ENCODE measurements at regions not wholly inside any gene's neighbourhood (a gene's known extent, or its start where the extent isn't known, plus 50 kb on each side); places are given as distances from the start of the nearest gene placed in this dataset.

DNA sequence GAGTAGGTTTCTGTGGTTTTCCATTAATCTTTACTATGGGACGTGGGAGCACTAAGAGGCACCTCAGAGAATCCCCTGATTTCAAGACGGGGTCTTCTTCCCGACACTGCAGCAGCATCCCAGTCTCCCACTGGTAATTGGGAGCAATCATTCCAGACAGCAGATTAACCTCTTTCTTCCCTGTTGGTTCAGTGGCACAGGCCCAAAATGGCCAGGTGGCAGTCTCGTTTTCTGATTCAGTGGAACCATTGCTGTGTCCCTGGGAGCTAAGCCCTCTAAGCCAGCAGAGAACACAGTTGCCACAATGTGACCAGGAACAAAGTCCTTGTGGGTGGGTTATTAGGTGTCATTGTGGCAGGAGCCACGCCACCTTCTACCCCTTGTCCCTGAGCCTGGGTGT lies 342.1 kb downstream of the MATN1 start:
- TF ChIP-seq, protein P1, sequence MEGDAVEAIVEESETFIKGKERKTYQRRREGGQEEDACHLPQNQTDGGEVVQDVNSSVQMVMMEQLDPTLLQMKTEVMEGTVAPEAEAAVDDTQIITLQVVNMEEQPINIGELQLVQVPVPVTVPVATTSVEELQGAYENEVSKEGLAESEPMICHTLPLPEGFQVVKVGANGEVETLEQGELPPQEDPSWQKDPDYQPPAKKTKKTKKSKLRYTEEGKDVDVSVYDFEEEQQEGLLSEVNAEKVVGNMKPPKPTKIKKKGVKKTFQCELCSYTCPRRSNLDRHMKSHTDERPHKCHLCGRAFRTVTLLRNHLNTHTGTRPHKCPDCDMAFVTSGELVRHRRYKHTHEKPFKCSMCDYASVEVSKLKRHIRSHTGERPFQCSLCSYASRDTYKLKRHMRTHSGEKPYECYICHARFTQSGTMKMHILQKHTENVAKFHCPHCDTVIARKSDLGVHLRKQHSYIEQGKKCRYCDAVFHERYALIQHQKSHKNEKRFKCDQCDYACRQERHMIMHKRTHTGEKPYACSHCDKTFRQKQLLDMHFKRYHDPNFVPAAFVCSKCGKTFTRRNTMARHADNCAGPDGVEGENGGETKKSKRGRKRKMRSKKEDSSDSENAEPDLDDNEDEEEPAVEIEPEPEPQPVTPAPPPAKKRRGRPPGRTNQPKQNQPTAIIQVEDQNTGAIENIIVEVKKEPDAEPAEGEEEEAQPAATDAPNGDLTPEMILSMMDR (IDR thresholded peaks at IDR 0.05; ENCODE audit: insufficient read depth, low read depth, low read length), result no peak
- no peak for TF ChIP-seq EZH2 (IDR thresholded peaks at IDR 0.05; ENCODE audit: insufficient read depth, low read length)
